ENCODE measurements at regions not wholly inside any gene's neighbourhood (a gene's known extent, or its start where the extent isn't known, plus 50 kb on each side); places are given as distances from the start of the nearest gene placed in this dataset.

DNA sequence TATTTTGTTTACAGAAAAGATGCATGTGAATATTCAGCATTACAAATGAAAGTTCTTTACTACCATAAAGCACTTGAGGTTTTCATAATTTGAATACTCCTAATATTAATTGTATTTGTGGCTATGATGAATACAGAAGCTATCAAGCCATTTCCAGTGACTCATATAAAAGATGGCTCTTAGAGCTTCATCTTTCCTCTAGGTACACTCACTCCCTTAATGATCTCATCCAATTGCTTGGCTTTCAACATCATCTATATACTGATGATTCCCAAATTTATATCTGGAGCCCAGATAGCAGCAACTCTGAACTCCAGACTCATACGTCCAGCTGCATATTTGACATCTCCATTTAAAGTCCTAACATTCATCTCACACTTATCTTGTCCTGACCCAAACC, 183.4 kb upstream of the FAM241A start:
- TF ChIP-seq POLR2A (IDR thresholded peaks at IDR 0.05), result no peak
- TF ChIP-seq, protein P1, sequence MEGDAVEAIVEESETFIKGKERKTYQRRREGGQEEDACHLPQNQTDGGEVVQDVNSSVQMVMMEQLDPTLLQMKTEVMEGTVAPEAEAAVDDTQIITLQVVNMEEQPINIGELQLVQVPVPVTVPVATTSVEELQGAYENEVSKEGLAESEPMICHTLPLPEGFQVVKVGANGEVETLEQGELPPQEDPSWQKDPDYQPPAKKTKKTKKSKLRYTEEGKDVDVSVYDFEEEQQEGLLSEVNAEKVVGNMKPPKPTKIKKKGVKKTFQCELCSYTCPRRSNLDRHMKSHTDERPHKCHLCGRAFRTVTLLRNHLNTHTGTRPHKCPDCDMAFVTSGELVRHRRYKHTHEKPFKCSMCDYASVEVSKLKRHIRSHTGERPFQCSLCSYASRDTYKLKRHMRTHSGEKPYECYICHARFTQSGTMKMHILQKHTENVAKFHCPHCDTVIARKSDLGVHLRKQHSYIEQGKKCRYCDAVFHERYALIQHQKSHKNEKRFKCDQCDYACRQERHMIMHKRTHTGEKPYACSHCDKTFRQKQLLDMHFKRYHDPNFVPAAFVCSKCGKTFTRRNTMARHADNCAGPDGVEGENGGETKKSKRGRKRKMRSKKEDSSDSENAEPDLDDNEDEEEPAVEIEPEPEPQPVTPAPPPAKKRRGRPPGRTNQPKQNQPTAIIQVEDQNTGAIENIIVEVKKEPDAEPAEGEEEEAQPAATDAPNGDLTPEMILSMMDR (IDR thresholded peaks at IDR 0.05), result no peak
